GM23338 (cell line): ENCODE measurements at regions not wholly inside any gene's neighbourhood (a gene's known extent, or its start where the extent isn't known, plus 50 kb on each side); places are given as distances from the start of the nearest gene placed in this dataset.

ENCODE experiments used
- ATAC-seq: fragments of 200-7000 bp; cut with Tn5 transposase; 3 replicates; pipeline ENCODE4 v1.9.1; 2020
- DNase-seq: peaks from one replicate; pipeline ENCODE4 v3.0.0-alpha.2; 2015; ENCODE audit warnings: low spot score
- H2AFZ ChIP-seq: fragments of 200-600 bp; sonication (generic); 2 replicates; pipeline ENCODE4 v1.8.0; 2016; ENCODE audit warnings: antibody characterized with exemption, mild to moderate bottlenecking, moderate library complexity
- H3F3A ChIP-seq: fragments of 200-600 bp; sonication (generic); replicated peaks from 2 replicates; pipeline ENCODE4 v1.8.0; 2017; ENCODE audit warnings: antibody characterized with exemption, mixed run types, low read depth
- H3K27ac ChIP-seq: fragments of 200-600 bp; sonication (generic); 2 replicates; pipeline ENCODE4 v1.6.1; 2016; ENCODE audit warnings: low read depth
- H3K27me3 ChIP-seq: fragments of 200-600 bp; sonication (generic); 2 replicates; pipeline ENCODE4 v1.8.0; 2016; ENCODE audit warnings: mild to moderate bottlenecking, mixed run types, moderate library complexity; ENCODE audit not compliant: insufficient read depth
- H3K36me3 ChIP-seq: fragments of 200-600 bp; sonication (generic); 2 replicates; pipeline ENCODE4 v1.8.0; 2016; ENCODE audit warnings: mild to moderate bottlenecking; ENCODE audit not compliant: insufficient read depth
- H3K4me1 ChIP-seq: fragments of 200-600 bp; sonication (generic); 2 replicates; pipeline ENCODE4 v1.8.0; 2016; ENCODE audit warnings: mild to moderate bottlenecking, moderate library complexity; ENCODE audit not compliant: insufficient read depth
- H3K4me2 ChIP-seq: fragments of 200-600 bp; sonication (generic); 2 replicates; pipeline ENCODE4 v1.7.1; 2017; ENCODE audit warnings: mixed run types
- H3K4me3 ChIP-seq: fragments of 200-600 bp; sonication (generic); 2 replicates; pipeline ENCODE4 v1.6.1; 2016; ENCODE audit warnings: mixed run types
- H3K79me2 ChIP-seq: fragments of 200-600 bp; sonication (generic); replicated peaks from 2 replicates; pipeline ENCODE4 v1.8.0; 2017; ENCODE audit warnings: mild to moderate bottlenecking; ENCODE audit not compliant: insufficient read depth
- H3K9me2 ChIP-seq: fragments of 200-600 bp; sonication (generic); 2 replicates; pipeline ENCODE4 v1.8.0; 2017; ENCODE audit not compliant: insufficient read depth
- H4K20me1 ChIP-seq: fragments of 200-600 bp; sonication (generic); replicated peaks from 2 replicates; pipeline ENCODE4 v1.8.0; 2017; ENCODE audit warnings: mild to moderate bottlenecking; ENCODE audit not compliant: insufficient read depth
- H3K27ac Mint-ChIP-seq: 2 replicates; pipeline ENCODE4 v1.8.0; 2020; ENCODE audit warnings: inconsistent platforms, mild to moderate bottlenecking, moderate library complexity, mixed read lengths
- H3K27me3 Mint-ChIP-seq: 3 replicates; pipeline ENCODE4 v1.8.0; 2022; ENCODE audit warnings: low read depth, mild to moderate bottlenecking, moderate library complexity, mixed read lengths, inconsistent platforms; ENCODE audit not compliant: insufficient read depth, poor library complexity
- H3K36me3 Mint-ChIP-seq: 3 replicates; pipeline ENCODE4 v1.8.0; 2021; ENCODE audit warnings: low read depth, mild to moderate bottlenecking, inconsistent platforms, moderate library complexity, mixed read lengths
- H3K4me1 Mint-ChIP-seq: 3 replicates; pipeline ENCODE4 v1.8.0; 2020; ENCODE audit warnings: mild to moderate bottlenecking, inconsistent platforms, mixed read lengths
- H3K4me3 Mint-ChIP-seq: 3 replicates; pipeline ENCODE4 v1.8.0; 2021; ENCODE audit warnings: moderate library complexity, mild to moderate bottlenecking, inconsistent platforms, mixed read lengths
- H3K9me3 Mint-ChIP-seq: 3 replicates; pipeline ENCODE4 v1.8.0; 2020; ENCODE audit warnings: moderate library complexity, mild to moderate bottlenecking, inconsistent platforms, mixed read lengths
- CREB1 ChIP-seq: fragments of 250-450 bp; sonication (Bioruptor Pico); IDR thresholded peaks from 2 replicates; pipeline ENCODE4 v1.5.0; 2020; ENCODE audit warnings: low read depth, mild to moderate bottlenecking, moderate library complexity
- ETS1 ChIP-seq: IDR thresholded peaks from 2 replicates; pipeline ENCODE4 v1.6.1; 2016; ENCODE audit warnings: antibody characterized with exemption
- EZH2 ChIP-seq: fragments of 200-600 bp; sonication (generic); IDR thresholded peaks from one replicate; pipeline ENCODE4 v1.8.0; 2017; ENCODE audit warnings: antibody characterized with exemption, mild to moderate bottlenecking, low read depth; ENCODE audit not compliant: unreplicated experiment
- EZH2phosphoT487 ChIP-seq: fragments of 200-600 bp; sonication (generic); IDR thresholded peaks from one replicate; pipeline ENCODE4 v1.8.1; 2018; ENCODE audit warnings: antibody characterized with exemption; ENCODE audit not compliant: unreplicated experiment
- JUNB ChIP-seq: IDR thresholded peaks from one replicate; pipeline ENCODE4 v1.6.1; 2016; ENCODE audit warnings: antibody characterized with exemption; ENCODE audit not compliant: unreplicated experiment
- NANOG ChIP-seq: IDR thresholded peaks from 2 replicates; pipeline ENCODE4 v1.6.1; 2016; ENCODE audit warnings: antibody characterized with exemption, borderline replicate concordance
- POLR2AphosphoS5 ChIP-seq: IDR thresholded peaks from 2 replicates; pipeline ENCODE4 v1.6.1; 2016; ENCODE audit warnings: antibody characterized with exemption, low read depth
- STAT1 ChIP-seq: IDR thresholded peaks from one replicate; pipeline ENCODE4 v1.6.1; 2016; ENCODE audit warnings: antibody characterized with exemption; ENCODE audit not compliant: unreplicated experiment
- ZNF114 ChIP-seq: fragments of 250-450 bp; sonication (Bioruptor Pico); IDR thresholded peaks from 2 replicates; pipeline ENCODE4 v1.5.0; 2020; ENCODE audit warnings: mild to moderate bottlenecking, moderate library complexity
- ZNF331 ChIP-seq: fragments of 250-450 bp; sonication (Bioruptor Pico); IDR thresholded peaks from 2 replicates; pipeline ENCODE4 v1.5.0; 2020; ENCODE audit warnings: low read depth, mild to moderate bottlenecking, moderate library complexity
- ZNF462 ChIP-seq: fragments of 250-450 bp; sonication (Bioruptor Pico); IDR thresholded peaks from 2 replicates; pipeline ENCODE4 v1.5.0; 2020; ENCODE audit warnings: mild to moderate bottlenecking, moderate library complexity

GRCh38 chr5:164799391-164799790 is 1294.0 kb downstream of the MAT2B start (continued):
- TF ChIP-seq ZNF462 (CRISPR knock-in tag): no peak
- TF ChIP-seq EZH2: no peak

- peaks cover 43% of the 10 kb centered on the region for H3K9me3 Mint-ChIP-seq
- no peak overlapping the region for H3K27ac Mint-ChIP-seq
- peaks cover 2% of the 10 kb centered on the region for H3K27me3 Mint-ChIP-seq
- peaks cover 42% of the 10 kb centered on the region for H3K36me3 Mint-ChIP-seq
- peaks cover 13% of the 10 kb centered on the region for H3K4me1 Mint-ChIP-seq
- no peak for DNase-seq
- no peak for ATAC-seq
- Histone ChIP-seq H3K27ac (no peak overlapping the region), H3K79me2 (no peaks in the 10 kb centered on the region), H3F3A (no peaks in the 10 kb centered on the region), H2AFZ (no peak overlapping the region), H4K20me1 (no peaks in the 10 kb centered on the region), H3K4me2 (no peak overlapping the region), H3K4me3 (no peak overlapping the region), H3K9me2 (no peaks in the 10 kb centered on the region), H3K27me3 (no peaks in the 10 kb centered on the region), H3K36me3 (peaks cover 10% of the 10 kb centered on the region; the same call in 1 of the 2 replicates), H3K4me1 (peaks cover 20% of the 10 kb centered on the region)
- no peak for TF ChIP-seq ZNF114
- H3K4me3 Mint-ChIP-seq: no peak overlapping the region
Observed at GRCh38 chr5:164801910-164802309, 1296.5 kb downstream of the MAT2B start.

- Histone ChIP-seq H3K27ac (no peak overlapping the region), H3F3A (no peaks in the 10 kb centered on the region), H4K20me1 (no peaks in the 10 kb centered on the region), H2AFZ (no peak overlapping the region), H3K27me3 (no peaks in the 10 kb centered on the region), H3K9me2 (no peaks in the 10 kb centered on the region), H3K4me1 (no peaks in the 10 kb centered on the region), H3K79me2 (no peaks in the 10 kb centered on the region), H3K4me3 (no peak overlapping the region), H3K36me3 (no peaks in the 10 kb centered on the region), H3K4me2 (no peak overlapping the region)
- no peaks in the 10 kb centered on the region for H3K27me3 Mint-ChIP-seq
- H3K36me3 Mint-ChIP-seq: no peaks in the 10 kb centered on the region
- H3K9me3 Mint-ChIP-seq: no peaks in the 10 kb centered on the region
- no peak for ATAC-seq
- H3K4me3 Mint-ChIP-seq: no peak overlapping the region
- H3K4me1 Mint-ChIP-seq: no peaks in the 10 kb centered on the region
- no peak for DNase-seq
- no peak overlapping the region for H3K27ac Mint-ChIP-seq
- TF ChIP-seq ETS1 (no peak), ZNF114 (no peak), NANOG (no peak), CREB1 (no peak), ZNF331 (CRISPR knock-in tag) (no peak), POLR2AphosphoS5 (no peak), EZH2phosphoT487 (no peak), STAT1 (no peak), EZH2 (no peak), JUNB (no peak)
Observed at GRCh38 chr5:164809821-164810220, 1304.4 kb downstream of the MAT2B start.
